Neural cell (in vitro differentiated cells): ENCODE measurements at regions not wholly inside any gene's neighbourhood (a gene's known extent, or its start where the extent isn't known, plus 50 kb on each side); places are given as distances from the start of the nearest gene placed in this dataset.

Experiments used
- EP300 ChIP-seq: fragments of 450-650 bp; conservative IDR thresholded peaks from 2 replicates; pipeline ENCODE4 v1.6.1; 2014; ENCODE audit warnings: antibody characterized with exemption, mild to moderate bottlenecking, moderate library complexity; ENCODE audit not compliant: poor library complexity, severe bottlenecking
- MXI1 ChIP-seq: fragments of 450-650 bp; conservative IDR thresholded peaks from 2 replicates; pipeline ENCODE4 v1.6.1; 2014; ENCODE audit warnings: antibody characterized with exemption, mild to moderate bottlenecking; ENCODE audit not compliant: poor library complexity, severe bottlenecking
- POLR2AphosphoS5 ChIP-seq: IDR thresholded peaks from 2 replicates; pipeline ENCODE4 v1.6.1; 2012
- TAF1 ChIP-seq: IDR thresholded peaks from 2 replicates; pipeline ENCODE4 v1.6.1; 2012; ENCODE audit warnings: low read depth
- TF ChIP-seq, protein P1 (sequence below): fragments of 450-650 bp; IDR thresholded peaks from 2 replicates; pipeline ENCODE4 v1.5.1; 2014; ENCODE audit warnings: antibody characterized with exemption, mild to moderate bottlenecking, moderate library complexity; ENCODE audit not compliant: poor library complexity, severe bottlenecking
- TF ChIP-seq, protein P2 (sequence below): IDR thresholded peaks from 2 replicates; pipeline ENCODE4 v1.6.1; 2012; ENCODE audit warnings: borderline replicate concordance

DNA sequence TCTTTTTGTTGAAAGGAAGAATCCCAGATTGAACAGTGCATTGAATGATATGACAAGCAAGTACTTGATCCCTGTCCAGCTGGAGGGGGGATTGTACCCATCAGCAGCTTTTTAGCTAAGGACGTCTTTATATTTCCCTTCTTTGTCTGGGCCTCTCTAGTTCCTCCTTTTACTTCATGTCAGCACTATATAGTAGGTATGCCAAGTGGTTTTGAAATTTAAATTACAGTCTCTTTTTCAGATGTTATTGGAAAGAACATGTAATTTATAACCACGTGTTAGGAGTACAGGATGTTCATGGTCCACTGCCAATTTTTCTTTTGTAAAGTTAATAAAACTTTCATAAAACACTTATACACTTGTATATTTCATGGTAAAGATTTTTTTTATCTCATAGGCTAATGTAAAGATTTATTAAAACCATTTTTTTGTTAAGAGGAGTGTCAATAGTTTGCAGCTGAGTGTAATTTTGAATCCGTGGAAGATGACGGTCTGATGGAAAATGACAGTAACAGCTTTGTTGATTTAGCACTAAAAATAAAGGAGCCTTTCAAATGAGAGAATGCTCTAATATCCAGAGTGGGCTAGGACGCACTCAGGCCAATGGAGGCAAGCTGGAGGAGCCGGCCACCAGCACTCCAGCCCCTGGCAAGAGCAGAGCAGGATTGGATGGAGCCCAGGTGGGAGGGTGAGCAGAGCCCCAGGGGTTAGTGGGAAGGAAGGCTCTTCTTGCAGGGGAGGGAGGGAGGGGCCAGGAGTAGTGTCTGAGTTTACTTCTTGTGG lies 488.3 kb downstream of the INSC start:
- TF ChIP-seq POLR2AphosphoS5: no peak
- TF ChIP-seq, protein P1, sequence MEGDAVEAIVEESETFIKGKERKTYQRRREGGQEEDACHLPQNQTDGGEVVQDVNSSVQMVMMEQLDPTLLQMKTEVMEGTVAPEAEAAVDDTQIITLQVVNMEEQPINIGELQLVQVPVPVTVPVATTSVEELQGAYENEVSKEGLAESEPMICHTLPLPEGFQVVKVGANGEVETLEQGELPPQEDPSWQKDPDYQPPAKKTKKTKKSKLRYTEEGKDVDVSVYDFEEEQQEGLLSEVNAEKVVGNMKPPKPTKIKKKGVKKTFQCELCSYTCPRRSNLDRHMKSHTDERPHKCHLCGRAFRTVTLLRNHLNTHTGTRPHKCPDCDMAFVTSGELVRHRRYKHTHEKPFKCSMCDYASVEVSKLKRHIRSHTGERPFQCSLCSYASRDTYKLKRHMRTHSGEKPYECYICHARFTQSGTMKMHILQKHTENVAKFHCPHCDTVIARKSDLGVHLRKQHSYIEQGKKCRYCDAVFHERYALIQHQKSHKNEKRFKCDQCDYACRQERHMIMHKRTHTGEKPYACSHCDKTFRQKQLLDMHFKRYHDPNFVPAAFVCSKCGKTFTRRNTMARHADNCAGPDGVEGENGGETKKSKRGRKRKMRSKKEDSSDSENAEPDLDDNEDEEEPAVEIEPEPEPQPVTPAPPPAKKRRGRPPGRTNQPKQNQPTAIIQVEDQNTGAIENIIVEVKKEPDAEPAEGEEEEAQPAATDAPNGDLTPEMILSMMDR: no peak
- TF ChIP-seq, protein P2, sequence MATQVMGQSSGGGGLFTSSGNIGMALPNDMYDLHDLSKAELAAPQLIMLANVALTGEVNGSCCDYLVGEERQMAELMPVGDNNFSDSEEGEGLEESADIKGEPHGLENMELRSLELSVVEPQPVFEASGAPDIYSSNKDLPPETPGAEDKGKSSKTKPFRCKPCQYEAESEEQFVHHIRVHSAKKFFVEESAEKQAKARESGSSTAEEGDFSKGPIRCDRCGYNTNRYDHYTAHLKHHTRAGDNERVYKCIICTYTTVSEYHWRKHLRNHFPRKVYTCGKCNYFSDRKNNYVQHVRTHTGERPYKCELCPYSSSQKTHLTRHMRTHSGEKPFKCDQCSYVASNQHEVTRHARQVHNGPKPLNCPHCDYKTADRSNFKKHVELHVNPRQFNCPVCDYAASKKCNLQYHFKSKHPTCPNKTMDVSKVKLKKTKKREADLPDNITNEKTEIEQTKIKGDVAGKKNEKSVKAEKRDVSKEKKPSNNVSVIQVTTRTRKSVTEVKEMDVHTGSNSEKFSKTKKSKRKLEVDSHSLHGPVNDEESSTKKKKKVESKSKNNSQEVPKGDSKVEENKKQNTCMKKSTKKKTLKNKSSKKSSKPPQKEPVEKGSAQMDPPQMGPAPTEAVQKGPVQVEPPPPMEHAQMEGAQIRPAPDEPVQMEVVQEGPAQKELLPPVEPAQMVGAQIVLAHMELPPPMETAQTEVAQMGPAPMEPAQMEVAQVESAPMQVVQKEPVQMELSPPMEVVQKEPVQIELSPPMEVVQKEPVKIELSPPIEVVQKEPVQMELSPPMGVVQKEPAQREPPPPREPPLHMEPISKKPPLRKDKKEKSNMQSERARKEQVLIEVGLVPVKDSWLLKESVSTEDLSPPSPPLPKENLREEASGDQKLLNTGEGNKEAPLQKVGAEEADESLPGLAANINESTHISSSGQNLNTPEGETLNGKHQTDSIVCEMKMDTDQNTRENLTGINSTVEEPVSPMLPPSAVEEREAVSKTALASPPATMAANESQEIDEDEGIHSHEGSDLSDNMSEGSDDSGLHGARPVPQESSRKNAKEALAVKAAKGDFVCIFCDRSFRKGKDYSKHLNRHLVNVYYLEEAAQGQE: no peak
- TF ChIP-seq TAF1: no peak
- TF ChIP-seq MXI1: no peak
- no peak for TF ChIP-seq EP300
